KMS-11 (cell line): ENCODE measurements at regions not wholly inside any gene's neighbourhood (a gene's known extent, or its start where the extent isn't known, plus 50 kb on each side); places are given as distances from the start of the nearest gene placed in this dataset.

Source experiments
- H2AFZ ChIP-seq: fragments of 200-600 bp; sonication (generic); 2 replicates; pipeline ENCODE4 v1.6.1; 2016; ENCODE audit warnings: antibody characterized with exemption, mixed run types, low read depth
- H3K27ac ChIP-seq: fragments of 200-600 bp; sonication (generic); 2 replicates; pipeline ENCODE4 v1.6.1; 2016; ENCODE audit warnings: mild to moderate bottlenecking, mixed run types
- H3K27me3 ChIP-seq: fragments of 200-600 bp; sonication (generic); 2 replicates; pipeline ENCODE4 v1.6.1; 2017; ENCODE audit warnings: mild to moderate bottlenecking, low read depth, mixed run types, moderate library complexity; ENCODE audit not compliant: insufficient read depth
- H3K36me3 ChIP-seq: fragments of 200-600 bp; sonication (generic); 2 replicates; pipeline ENCODE4 v1.6.1; 2017; ENCODE audit warnings: mild to moderate bottlenecking, mixed run types; ENCODE audit not compliant: insufficient read depth
- H3K4me1 ChIP-seq: fragments of 200-600 bp; sonication (generic); 2 replicates; pipeline ENCODE4 v1.6.1; 2016; ENCODE audit warnings: mild to moderate bottlenecking, low read depth, mixed run types; ENCODE audit not compliant: poor library complexity, severe bottlenecking
- H3K4me2 ChIP-seq: fragments of 200-600 bp; sonication (generic); 2 replicates; pipeline ENCODE4 v1.7.0; 2016; ENCODE audit warnings: mild to moderate bottlenecking, mixed run types
- H3K4me3 ChIP-seq: fragments of 200-600 bp; sonication (generic); IDR thresholded peaks from 2 replicates; pipeline ENCODE4 v1.6.1; 2017; ENCODE audit warnings: low read depth, low read length, mixed read lengths; ENCODE audit not compliant: insufficient read depth
- H3K79me2 ChIP-seq: fragments of 200-600 bp; sonication (generic); 2 replicates; pipeline ENCODE4 v1.6.1; 2016; ENCODE audit warnings: low read depth, mixed run types; ENCODE audit not compliant: insufficient read depth
- H3K9ac ChIP-seq: fragments of 200-600 bp; sonication (generic); 2 replicates; pipeline ENCODE4 v1.6.1; 2016; ENCODE audit warnings: mild to moderate bottlenecking, mixed run types
- H4K20me1 ChIP-seq: fragments of 200-600 bp; sonication (generic); 2 replicates; pipeline ENCODE4 v1.6.1; 2016; ENCODE audit warnings: mild to moderate bottlenecking, mixed run types; ENCODE audit not compliant: insufficient read depth
- CTCF ChIP-seq: fragments of 200-600 bp; sonication (generic); conservative IDR thresholded peaks from 2 replicates; pipeline ENCODE4 v1.6.1; 2017; ENCODE audit warnings: low read depth, mild to moderate bottlenecking, antibody characterized with exemption, low read length, moderate library complexity, mixed read lengths

- Histone ChIP-seq H3K4me2 (no peak overlapping the region), H3K9ac (no peak overlapping the region), H4K20me1 (no peaks in the 10 kb centered on the region), H2AFZ (no peak overlapping the region), H3K4me3 (no peak overlapping the region), H3K27ac (no peak overlapping the region), H3K4me1 (no peaks in the 10 kb centered on the region), H3K27me3 (no peaks in the 10 kb centered on the region), H3K79me2 (no peaks in the 10 kb centered on the region), H3K36me3 (no peaks in the 10 kb centered on the region)
- no peak for TF ChIP-seq CTCF
These were observed 2387.6 kb upstream of the WWC1 start for GRCh38 chr5:165903835-165904234.

GRCh38 chr5:165906871-165907270 is 2384.6 kb upstream of the WWC1 start:
- no peaks in the 10 kb centered on the region for H4K20me1 ChIP-seq
- H3K9ac ChIP-seq = no peak overlapping the region
- no peaks in the 10 kb centered on the region for H3K79me2 ChIP-seq
- no peak overlapping the region for H3K27ac ChIP-seq
- TF ChIP-seq CTCF = no peak
- H3K36me3 ChIP-seq = no peaks in the 10 kb centered on the region
- no peaks in the 10 kb centered on the region for H3K27me3 ChIP-seq
- H2AFZ ChIP-seq = no peak overlapping the region
- H3K4me2 ChIP-seq = no peak overlapping the region
- H3K4me1 ChIP-seq = no peaks in the 10 kb centered on the region
- H3K4me3 ChIP-seq = no peak overlapping the region

GRCh38 chr5:165913059-165913458 is 2378.4 kb upstream of the WWC1 start:
- Histone ChIP-seq H3K27me3 (no peaks in the 10 kb centered on the region), H3K79me2 (no peaks in the 10 kb centered on the region)

GRCh38 chr5:165914456-165914855 is 2377.0 kb upstream of the WWC1 start:
- Histone ChIP-seq H3K4me3 (no peak overlapping the region), H3K4me2 (no peak overlapping the region), H3K4me1 (no peaks in the 10 kb centered on the region), H3K27me3 (no peaks in the 10 kb centered on the region), H2AFZ (no peak overlapping the region), H3K27ac (no peak overlapping the region), H3K36me3 (no peaks in the 10 kb centered on the region), H3K9ac (no peak overlapping the region), H4K20me1 (no peaks in the 10 kb centered on the region), H3K79me2 (no peaks in the 10 kb centered on the region)
- TF ChIP-seq CTCF = no peak

More at GRCh38 chr5:165913059-165913458, 2378.4 kb upstream of the WWC1 start:
- H3K4me3 ChIP-seq = no peak overlapping the region
- no peaks in the 10 kb centered on the region for H3K36me3 ChIP-seq
- no peak overlapping the region for H3K9ac ChIP-seq
- H3K27ac ChIP-seq = no peak overlapping the region
- no peak overlapping the region for H2AFZ ChIP-seq
- no peaks in the 10 kb centered on the region for H4K20me1 ChIP-seq
- no peak for TF ChIP-seq CTCF
- no peak overlapping the region for H3K4me2 ChIP-seq
- no peaks in the 10 kb centered on the region for H3K4me1 ChIP-seq
